ENCODE measurements at regions not wholly inside any gene's neighbourhood (a gene's known extent, or its start where the extent isn't known, plus 50 kb on each side); places are given as distances from the start of the nearest gene placed in this dataset.

DNA sequence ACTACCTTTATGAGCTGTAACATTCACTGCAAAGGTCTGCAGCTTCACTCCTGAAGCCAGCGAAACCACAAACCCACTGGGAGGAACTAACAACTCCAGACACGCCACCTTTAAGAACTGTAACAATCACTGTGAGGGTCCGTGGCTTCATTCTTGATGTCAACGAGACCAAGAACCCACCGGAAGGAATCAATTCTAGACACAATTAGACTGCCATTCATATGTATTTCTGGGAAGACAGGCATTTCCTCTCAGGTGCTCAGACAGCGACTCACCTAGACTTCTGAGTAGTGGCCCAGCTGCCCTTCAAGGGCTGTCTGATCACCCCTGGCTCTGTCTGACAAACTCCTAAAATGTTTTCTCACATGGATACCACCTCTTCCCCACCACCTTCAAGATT, 506.8 kb downstream of the PDCD6IP start:
- in situ Hi-C loops (cut with HindIII; ENCODE audit: low pct_unique_long_range_greater_than_20kb, low sequenced_read_pairs): no loop called here
- no peak for DNase-seq (ENCODE audit: low read depth in 1 of 2, low spot score in 1 of 2)
- TF ChIP-seq JUND (IDR thresholded peaks at IDR 0.05; ENCODE audit: low read depth): no peak

GRCh38 chr3:34312684-34313083, 514.3 kb downstream of the PDCD6IP start:
- no peak for DNase-seq (ENCODE audit: low read depth in 1 of 2, low spot score in 1 of 2)
- in situ Hi-C loops (cut with HindIII; ENCODE audit: low pct_unique_long_range_greater_than_20kb, low sequenced_read_pairs): no loop called here
- no peak for TF ChIP-seq JUND (IDR thresholded peaks at IDR 0.05; ENCODE audit: low read depth)

GRCh38 chr3:34319881-34320280, 521.5 kb downstream of the PDCD6IP start:
- DNase-seq (ENCODE audit: low read depth in 1 of 2, low spot score in 1 of 2): no peak
- in situ Hi-C loops (cut with HindIII; ENCODE audit: low pct_unique_long_range_greater_than_20kb, low sequenced_read_pairs): no loop called here
- no peak for TF ChIP-seq JUND (IDR thresholded peaks at IDR 0.05; ENCODE audit: low read depth)

- TF ChIP-seq JUND (IDR thresholded peaks at IDR 0.05; ENCODE audit: low read depth): no peak
- no peak for DNase-seq (ENCODE audit: low read depth in 1 of 2, low spot score in 1 of 2)
- in situ Hi-C loops (cut with HindIII; ENCODE audit: low pct_unique_long_range_greater_than_20kb, low sequenced_read_pairs): no loop called here
Observed at GRCh38 chr3:34323517-34323916, 525.1 kb downstream of the PDCD6IP start.

GRCh38 chr3:34346656-34347055, 548.2 kb downstream of the PDCD6IP start:
- TF ChIP-seq JUND (IDR thresholded peaks at IDR 0.05; ENCODE audit: low read depth): no peak
- in situ Hi-C loops (cut with HindIII; ENCODE audit: low pct_unique_long_range_greater_than_20kb, low sequenced_read_pairs): no loop called here
- DNase-seq (ENCODE audit: low read depth in 1 of 2, low spot score in 1 of 2): no peak

- no peak for TF ChIP-seq JUND (IDR thresholded peaks at IDR 0.05; ENCODE audit: low read depth)
- DNase-seq (ENCODE audit: low read depth in 1 of 2, low spot score in 1 of 2): no peak
Observed at GRCh38 chr3:34351882-34352777, 553.7 kb downstream of the PDCD6IP start.

DNA sequence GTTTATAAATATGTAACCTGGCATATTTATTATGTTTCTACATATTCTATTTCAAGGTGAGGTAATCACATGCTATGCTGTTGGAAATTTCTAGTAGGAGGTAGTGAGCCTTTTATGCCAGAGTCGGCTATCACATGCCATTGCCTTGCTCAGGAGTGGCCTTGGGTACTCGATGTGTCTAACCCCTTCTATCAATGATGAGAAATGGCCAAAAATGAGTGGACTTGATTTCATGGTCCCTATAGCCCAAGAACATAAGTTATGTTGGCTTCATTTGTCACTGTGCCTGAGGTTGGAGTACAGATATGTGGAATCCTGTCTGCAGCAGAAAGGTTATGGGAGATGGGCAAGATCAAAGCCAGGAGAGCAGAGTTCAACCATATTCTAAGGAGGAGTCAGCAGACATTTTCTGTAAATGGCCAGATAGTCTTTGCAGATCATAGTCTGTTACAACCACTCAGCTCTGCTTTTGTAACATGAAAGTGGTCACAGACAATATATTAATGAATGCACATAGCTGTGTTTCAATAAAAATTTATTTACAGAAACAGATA, 554.4 kb downstream of the PDCD6IP start:
- in situ Hi-C loops (cut with HindIII; ENCODE audit: low pct_unique_long_range_greater_than_20kb, low sequenced_read_pairs): no loop called here

More at GRCh38 chr3:34351882-34352777, 553.7 kb downstream of the PDCD6IP start:
- in situ Hi-C loops (cut with HindIII; ENCODE audit: low pct_unique_long_range_greater_than_20kb, low sequenced_read_pairs): no loop called here

GRCh38 chr3:34357461-34357860, 559.0 kb downstream of the PDCD6IP start:
- in situ Hi-C loops (cut with HindIII; ENCODE audit: low pct_unique_long_range_greater_than_20kb, low sequenced_read_pairs): no loop called here
- no peak for TF ChIP-seq JUND (IDR thresholded peaks at IDR 0.05; ENCODE audit: low read depth)
- DNase-seq (ENCODE audit: low read depth in 1 of 2, low spot score in 1 of 2): no peak

More for the DNA sequence above, 554.4 kb downstream of the PDCD6IP start:
- DNase-seq (ENCODE audit: low read depth in 1 of 2, low spot score in 1 of 2): no peak
- no peak for TF ChIP-seq JUND (IDR thresholded peaks at IDR 0.05; ENCODE audit: low read depth)

GRCh38 chr3:34359064-34359463, 560.6 kb downstream of the PDCD6IP start:
- TF ChIP-seq JUND (IDR thresholded peaks at IDR 0.05; ENCODE audit: low read depth): no peak
- DNase-seq (ENCODE audit: low read depth in 1 of 2, low spot score in 1 of 2): no peak
- in situ Hi-C loops (cut with HindIII; ENCODE audit: low pct_unique_long_range_greater_than_20kb, low sequenced_read_pairs): no loop called here

DNA sequence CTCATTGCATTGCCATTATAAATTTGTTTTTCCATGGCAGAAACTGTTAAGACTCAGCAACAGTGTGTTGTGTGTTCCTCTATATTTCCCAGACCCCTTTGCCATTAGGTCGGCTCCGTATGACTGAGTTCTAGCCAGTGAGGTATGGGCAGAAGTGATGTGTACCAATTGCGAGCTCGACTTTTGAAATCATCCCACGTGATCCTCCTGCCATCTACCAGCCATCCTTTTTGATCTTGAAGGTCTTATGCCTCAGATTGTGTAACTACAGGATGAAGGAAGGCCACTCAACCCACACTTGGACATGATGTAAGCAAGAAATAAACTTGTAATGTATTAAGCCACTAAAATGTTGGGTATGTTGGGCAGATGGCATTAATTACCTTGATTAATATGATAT, 562.3 kb downstream of the PDCD6IP start:
- no peak for TF ChIP-seq JUND (IDR thresholded peaks at IDR 0.05; ENCODE audit: low read depth)
- in situ Hi-C loops (cut with HindIII; ENCODE audit: low pct_unique_long_range_greater_than_20kb, low sequenced_read_pairs): no loop called here
- DNase-seq (ENCODE audit: low read depth in 1 of 2, low spot score in 1 of 2): no peak

GRCh38 chr3:34361921-34362320, 563.5 kb downstream of the PDCD6IP start:
- no peak for DNase-seq (ENCODE audit: low read depth in 1 of 2, low spot score in 1 of 2)
- no peak for TF ChIP-seq JUND (IDR thresholded peaks at IDR 0.05; ENCODE audit: low read depth)
- in situ Hi-C loops (cut with HindIII; ENCODE audit: low pct_unique_long_range_greater_than_20kb, low sequenced_read_pairs): no loop called here

GRCh38 chr3:34362910-34363309, 564.5 kb downstream of the PDCD6IP start:
- in situ Hi-C loops (cut with HindIII; ENCODE audit: low pct_unique_long_range_greater_than_20kb, low sequenced_read_pairs): no loop called here
- peak; percentile 18 to 81 for DNase-seq (ENCODE audit: low read depth in 1 of 2, low spot score in 1 of 2)

DNA sequence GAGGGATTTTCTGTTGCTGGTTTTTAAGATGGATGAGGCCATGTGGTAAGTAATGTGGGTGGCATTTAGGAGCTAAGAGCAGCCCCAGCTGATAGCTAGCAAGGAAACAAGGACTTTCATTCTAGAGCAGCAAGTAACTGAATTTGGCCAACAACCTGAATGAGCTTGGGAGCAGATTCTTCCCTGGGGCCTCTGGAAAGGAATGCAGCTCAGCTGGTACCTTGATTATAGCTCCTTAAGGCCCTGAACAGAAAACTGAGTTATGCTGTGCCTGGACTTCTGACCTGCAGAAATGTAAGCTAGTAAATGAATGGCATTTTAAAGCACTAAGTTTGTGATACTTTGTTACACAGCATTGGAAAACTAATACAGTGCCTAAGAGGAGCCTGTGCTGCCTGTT, 565.5 kb downstream of the PDCD6IP start:
- in situ Hi-C loops (cut with HindIII; ENCODE audit: low pct_unique_long_range_greater_than_20kb, low sequenced_read_pairs): no loop called here
- peak; percentile 20 to 93 for DNase-seq (ENCODE audit: low read depth in 1 of 2, low spot score in 1 of 2)
- TF ChIP-seq JUND (IDR thresholded peaks at IDR 0.05; ENCODE audit: low read depth): peak; percentile 39; the same call in 1 of the 2 replicates

More at GRCh38 chr3:34362910-34363309, 564.5 kb downstream of the PDCD6IP start:
- TF ChIP-seq JUND (IDR thresholded peaks at IDR 0.05; ENCODE audit: low read depth): no peak; the same call in 1 of the 2 replicates
